C4-2B (cell line): ENCODE measurements at regions not wholly inside any gene's neighbourhood (a gene's known extent, or its start where the extent isn't known, plus 50 kb on each side); places are given as distances from the start of the nearest gene placed in this dataset.
"Not testable (repeated sequence)": the region's sequence is repeated elsewhere in the genome, so short reads cannot be mapped to it uniquely, and the experiment has no call there.

Source experiments
- H3K27ac ChIP-seq: fragments of 450-650 bp; 2 replicates; pipeline ENCODE4 v1.5.1; 2017
- ZFX ChIP-seq: fragments of 450-650 bp; IDR thresholded peaks from 2 replicates; pipeline ENCODE4 v1.6.1; 2017
- TF ChIP-seq, protein P1 (sequence below): fragments of 450-650 bp; conservative IDR thresholded peaks from 2 replicates; pipeline ENCODE4 v1.5.1; 2017; ENCODE audit warnings: mild to moderate bottlenecking

- TF ChIP-seq, protein P1, sequence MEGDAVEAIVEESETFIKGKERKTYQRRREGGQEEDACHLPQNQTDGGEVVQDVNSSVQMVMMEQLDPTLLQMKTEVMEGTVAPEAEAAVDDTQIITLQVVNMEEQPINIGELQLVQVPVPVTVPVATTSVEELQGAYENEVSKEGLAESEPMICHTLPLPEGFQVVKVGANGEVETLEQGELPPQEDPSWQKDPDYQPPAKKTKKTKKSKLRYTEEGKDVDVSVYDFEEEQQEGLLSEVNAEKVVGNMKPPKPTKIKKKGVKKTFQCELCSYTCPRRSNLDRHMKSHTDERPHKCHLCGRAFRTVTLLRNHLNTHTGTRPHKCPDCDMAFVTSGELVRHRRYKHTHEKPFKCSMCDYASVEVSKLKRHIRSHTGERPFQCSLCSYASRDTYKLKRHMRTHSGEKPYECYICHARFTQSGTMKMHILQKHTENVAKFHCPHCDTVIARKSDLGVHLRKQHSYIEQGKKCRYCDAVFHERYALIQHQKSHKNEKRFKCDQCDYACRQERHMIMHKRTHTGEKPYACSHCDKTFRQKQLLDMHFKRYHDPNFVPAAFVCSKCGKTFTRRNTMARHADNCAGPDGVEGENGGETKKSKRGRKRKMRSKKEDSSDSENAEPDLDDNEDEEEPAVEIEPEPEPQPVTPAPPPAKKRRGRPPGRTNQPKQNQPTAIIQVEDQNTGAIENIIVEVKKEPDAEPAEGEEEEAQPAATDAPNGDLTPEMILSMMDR, result no peak
- no peak for TF ChIP-seq ZFX
- no peak overlapping the region for H3K27ac ChIP-seq
Measured at GRCh38 chr10:63964406-63964805, 443.2 kb downstream of the REEP3 start.

GRCh38 chr10:63965846-63966245, 444.6 kb downstream of the REEP3 start:
- TF ChIP-seq ZFX, result no peak
- TF ChIP-seq, protein P1, result no peak

GRCh38 chr10:63972949-63973827, 452.0 kb downstream of the REEP3 start:
- TF ChIP-seq, protein P1, result no peak
- no peak for TF ChIP-seq ZFX
- H3K27ac ChIP-seq, result no peak overlapping the region

More at GRCh38 chr10:63965846-63966245, 444.6 kb downstream of the REEP3 start:
- no peak overlapping the region for H3K27ac ChIP-seq

GRCh38 chr10:63976538-63976937, 455.3 kb downstream of the REEP3 start:
- TF ChIP-seq, protein P1, result peak; percentile 67
- TF ChIP-seq ZFX, result no peak

GRCh38 chr10:63977329-63977923, 456.2 kb downstream of the REEP3 start:
- no peak overlapping the region for H3K27ac ChIP-seq

More at GRCh38 chr10:63976538-63976937, 455.3 kb downstream of the REEP3 start:
- H3K27ac ChIP-seq, result no peak overlapping the region

GRCh38 chr10:63980870-63981269, 459.7 kb downstream of the REEP3 start:
- not testable (repeated sequence) for H3K27ac ChIP-seq

More at GRCh38 chr10:63977329-63977923, 456.2 kb downstream of the REEP3 start:
- TF ChIP-seq ZFX, result no peak
- TF ChIP-seq, protein P1, result peak; percentile 78

- H3K27ac ChIP-seq, result not testable (repeated sequence)
Measured at GRCh38 chr10:63984061-63984460, 462.9 kb downstream of the REEP3 start.

- TF ChIP-seq ZFX, result no peak
- TF ChIP-seq, protein P1, result no peak
- H3K27ac ChIP-seq, result no peak overlapping the region
Measured at GRCh38 chr10:63986536-63986935, 465.3 kb downstream of the REEP3 start.
